WTC11 (cell line): ENCODE measurements at regions not wholly inside any gene's neighbourhood (a gene's known extent, or its start where the extent isn't known, plus 50 kb on each side); places are given as distances from the start of the nearest gene placed in this dataset.

ENCODE experiments used
- ATAC-seq: fragments of 200-7000 bp; cut with Tn5 transposase; 2 replicates; pipeline ENCODE4 v1.10.0; 2021; ENCODE audit warnings: mild to moderate bottlenecking, moderate library complexity
- CTCF ChIA-PET: fragments of 300-600 bp; sonication (Branson Sonifier 250); formaldehyde crosslinking; loops from one replicate; lab custom pipeline; 2021; ENCODE audit warnings: antibody characterized with exemption; lab: Charles Lee
- POLR2A ChIA-PET: fragments of 350-600 bp; sonication (Branson Sonifier 250); formaldehyde crosslinking; loops from one replicate; lab custom pipeline; 2021; ENCODE audit warnings: antibody characterized with exemption; lab: Charles Lee
- DNase-seq: peaks from one replicate; pipeline ENCODE4 v3.0.0; 2021; ENCODE audit warnings: low spot score
- H3K27ac Mint-ChIP-seq: 2 replicates; pipeline ENCODE4 v1.8.0; 2021; ENCODE audit warnings: mixed read lengths
- H3K27me3 Mint-ChIP-seq: 2 replicates; pipeline ENCODE4 v1.8.0; 2021; ENCODE audit warnings: low read depth, mild to moderate bottlenecking, moderate library complexity, mixed read lengths
- H3K36me3 Mint-ChIP-seq: 2 replicates; pipeline ENCODE4 v1.8.0; 2021; ENCODE audit warnings: mixed read lengths
- H3K4me1 Mint-ChIP-seq: 2 replicates; pipeline ENCODE4 v1.8.0; 2022; ENCODE audit warnings: mixed read lengths
- H3K4me3 Mint-ChIP-seq: 2 replicates; pipeline ENCODE4 v1.8.0; 2021; ENCODE audit warnings: mild to moderate bottlenecking, moderate library complexity, mixed read lengths
- H3K9me3 Mint-ChIP-seq: 2 replicates; pipeline ENCODE4 v1.8.0; 2021; ENCODE audit warnings: mixed read lengths
- CBFB ChIP-seq: sonication (generic); formaldehyde crosslinking; IDR thresholded peaks from 2 replicates; pipeline ENCODE4 v1.8.1; 2022; ENCODE audit warnings: mild to moderate bottlenecking, low read depth, missing genetic modification reagents
- EMX1 ChIP-seq: fragments of 250-450 bp; sonication (Bioruptor Pico); IDR thresholded peaks from 2 replicates; pipeline ENCODE4 v1.8.0; 2021; ENCODE audit warnings: mild to moderate bottlenecking
- JAZF1 ChIP-seq: fragments of 250-450 bp; sonication (Bioruptor Pico); IDR thresholded peaks from 2 replicates; pipeline ENCODE4 v1.9.0; 2021; ENCODE audit warnings: moderate library complexity, mild to moderate bottlenecking, inconsistent platforms
- MXD4 ChIP-seq: fragments of 250-450 bp; sonication (Bioruptor Pico); IDR thresholded peaks from 2 replicates; pipeline ENCODE4 v1.8.0; 2021; ENCODE audit warnings: mild to moderate bottlenecking, moderate library complexity, borderline replicate concordance
- PRRX2 ChIP-seq: fragments of 250-450 bp; sonication (Bioruptor Pico); IDR thresholded peaks from 2 replicates; pipeline ENCODE4 v1.8.0; 2021; ENCODE audit warnings: mild to moderate bottlenecking
- SMAD3 ChIP-seq: sonication (generic); formaldehyde crosslinking; IDR thresholded peaks from 2 replicates; pipeline ENCODE4 v1.8.0; 2022; ENCODE audit warnings: missing genetic modification reagents, mild to moderate bottlenecking, borderline replicate concordance
- ZBTB21 ChIP-seq: sonication (generic); formaldehyde crosslinking; IDR thresholded peaks from 2 replicates; pipeline ENCODE4 v1.8.1; 2023; ENCODE audit warnings: mild to moderate bottlenecking, missing genetic modification reagents, borderline replicate concordance
- ZNF219 ChIP-seq: sonication (generic); formaldehyde crosslinking; IDR thresholded peaks from 2 replicates; pipeline ENCODE4 v1.8.0; 2023; ENCODE audit warnings: missing genetic modification reagents, mild to moderate bottlenecking, borderline replicate concordance
- ZSCAN18 ChIP-seq: fragments of 250-450 bp; sonication (Bioruptor Pico); IDR thresholded peaks from 2 replicates; pipeline ENCODE4 v2.1.2; 2022; ENCODE audit warnings: mild to moderate bottlenecking, moderate library complexity
- TF ChIP-seq, protein P1 (sequence below): sonication (generic); formaldehyde crosslinking; IDR thresholded peaks from 2 replicates; pipeline ENCODE4 v1.8.0; 2022; ENCODE audit warnings: missing genetic modification reagents
- TF ChIP-seq, protein P2 (sequence below): sonication (generic); formaldehyde crosslinking; IDR thresholded peaks from 2 replicates; pipeline ENCODE4 v1.8.1; 2023; ENCODE audit warnings: mild to moderate bottlenecking, missing genetic modification reagents, borderline replicate concordance
- TF ChIP-seq, protein P3 (sequence below): sonication (generic); formaldehyde crosslinking; conservative IDR thresholded peaks from 2 replicates; pipeline ENCODE4 v1.8.1; 2022; ENCODE audit warnings: mild to moderate bottlenecking, missing genetic modification reagents

DNA sequence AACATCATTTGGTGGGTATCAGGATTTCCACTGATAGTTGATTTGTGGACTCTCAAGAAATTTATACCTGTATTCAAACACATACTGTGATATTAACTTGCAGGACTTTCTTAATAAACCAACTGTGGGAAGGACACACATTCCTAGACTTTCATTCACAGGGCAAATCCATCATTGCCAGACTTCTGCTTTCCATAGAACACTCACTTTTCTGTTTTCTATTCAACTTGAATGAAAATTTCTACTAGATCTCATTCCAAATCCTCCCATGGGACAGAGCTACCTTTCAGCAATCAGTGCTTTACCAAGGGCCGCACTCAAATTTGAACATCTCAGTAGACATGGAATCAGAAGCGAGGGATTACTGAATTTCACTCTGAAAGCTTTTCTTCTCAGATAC, 612.5 kb downstream of the IRS1 start (continued):
- TF ChIP-seq, protein P1, sequence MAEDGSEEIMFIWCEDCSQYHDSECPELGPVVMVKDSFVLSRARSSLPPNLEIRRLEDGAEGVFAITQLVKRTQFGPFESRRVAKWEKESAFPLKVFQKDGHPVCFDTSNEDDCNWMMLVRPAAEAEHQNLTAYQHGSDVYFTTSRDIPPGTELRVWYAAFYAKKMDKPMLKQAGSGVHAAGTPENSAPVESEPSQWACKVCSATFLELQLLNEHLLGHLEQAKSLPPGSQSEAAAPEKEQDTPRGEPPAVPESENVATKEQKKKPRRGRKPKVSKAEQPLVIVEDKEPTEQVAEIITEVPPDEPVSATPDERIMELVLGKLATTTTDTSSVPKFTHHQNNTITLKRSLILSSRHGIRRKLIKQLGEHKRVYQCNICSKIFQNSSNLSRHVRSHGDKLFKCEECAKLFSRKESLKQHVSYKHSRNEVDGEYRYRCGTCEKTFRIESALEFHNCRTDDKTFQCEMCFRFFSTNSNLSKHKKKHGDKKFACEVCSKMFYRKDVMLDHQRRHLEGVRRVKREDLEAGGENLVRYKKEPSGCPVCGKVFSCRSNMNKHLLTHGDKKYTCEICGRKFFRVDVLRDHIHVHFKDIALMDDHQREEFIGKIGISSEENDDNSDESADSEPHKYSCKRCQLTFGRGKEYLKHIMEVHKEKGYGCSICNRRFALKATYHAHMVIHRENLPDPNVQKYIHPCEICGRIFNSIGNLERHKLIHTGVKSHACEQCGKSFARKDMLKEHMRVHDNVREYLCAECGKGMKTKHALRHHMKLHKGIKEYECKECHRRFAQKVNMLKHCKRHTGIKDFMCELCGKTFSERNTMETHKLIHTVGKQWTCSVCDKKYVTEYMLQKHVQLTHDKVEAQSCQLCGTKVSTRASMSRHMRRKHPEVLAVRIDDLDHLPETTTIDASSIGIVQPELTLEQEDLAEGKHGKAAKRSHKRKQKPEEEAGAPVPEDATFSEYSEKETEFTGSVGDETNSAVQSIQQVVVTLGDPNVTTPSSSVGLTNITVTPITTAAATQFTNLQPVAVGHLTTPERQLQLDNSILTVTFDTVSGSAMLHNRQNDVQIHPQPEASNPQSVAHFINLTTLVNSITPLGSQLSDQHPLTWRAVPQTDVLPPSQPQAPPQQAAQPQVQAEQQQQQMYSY (CRISPR knock-in tag) = no peak
- no peak for TF ChIP-seq MXD4
- TF ChIP-seq EMX1 (CRISPR knock-in tag) = no peak

GRCh38 chr2:226185616-226186211, 613.9 kb downstream of the IRS1 start:
- Mint-ChIP-seq H3K27ac (no peak overlapping the region), H3K9me3 (no peaks in the 10 kb centered on the region), H3K4me1 (peaks cover 15% of the 10 kb centered on the region), H3K36me3 (no peaks in the 10 kb centered on the region), H3K27me3 (no peaks in the 10 kb centered on the region), H3K4me3 (no peak overlapping the region)
- DNase-seq = no peak
- ChIA-PET POLR2A (interaction anchor here (0.6 kb wide), 1 partner anchor 211 kb away, joined by 3 read pairs; no protein-coding TSS in a partner anchor), CTCF (no interaction called here)
- TF ChIP-seq PRRX2 (CRISPR knock-in tag) = no peak
- TF ChIP-seq, protein P1 (CRISPR knock-in tag) = no peak
- TF ChIP-seq ZNF219 = no peak
- TF ChIP-seq SMAD3 = no peak
- TF ChIP-seq JAZF1 (CRISPR knock-in tag) = no peak
- peak; percentile 16; the same call in 1 of the 2 replicates for ATAC-seq

DNA sequence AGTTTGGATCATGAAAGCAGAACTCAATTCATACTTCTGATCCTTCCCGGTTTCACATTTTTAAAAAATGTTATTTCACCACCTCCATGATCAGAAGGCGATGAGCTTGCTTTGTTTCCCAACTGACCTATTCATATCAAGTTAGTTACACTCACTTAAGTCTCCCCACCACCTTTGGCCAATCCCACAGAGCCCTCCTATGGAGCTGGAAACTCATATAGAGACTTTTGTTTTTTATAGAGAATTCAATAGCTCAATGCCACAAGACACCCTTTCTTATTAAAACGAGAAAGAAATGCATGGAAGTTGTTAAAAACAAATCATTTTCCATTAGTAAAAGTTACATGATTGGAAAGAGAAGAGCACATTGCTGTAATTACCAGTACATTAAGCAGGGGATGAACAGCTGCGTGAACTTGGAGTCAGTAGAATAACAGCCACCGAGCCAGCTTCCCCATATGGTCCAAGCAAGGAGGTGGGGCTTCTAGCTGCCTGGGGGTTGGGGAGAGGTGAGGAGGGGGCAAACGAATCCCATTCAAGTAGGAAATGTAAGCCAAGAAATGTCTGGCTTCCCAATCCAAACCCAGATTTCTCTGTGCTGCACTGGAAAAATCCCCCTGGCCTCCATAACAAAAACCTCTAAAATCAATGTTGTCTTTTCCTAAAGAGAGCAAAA, 614.5 kb downstream of the IRS1 start:
- ChIA-PET POLR2A (no interaction called here), CTCF (interaction anchor here (1.1 kb wide), 1 partner anchor 31 kb away, joined by 3 read pairs; no protein-coding TSS in a partner anchor)
- no peaks in the 10 kb centered on the region for H3K36me3 Mint-ChIP-seq
- no peak overlapping the region for H3K4me3 Mint-ChIP-seq
- DNase-seq = peak; percentile 10
- H3K27me3 Mint-ChIP-seq = no peaks in the 10 kb centered on the region
- H3K4me1 Mint-ChIP-seq = peaks cover 15% of the 10 kb centered on the region
- no peaks in the 10 kb centered on the region for H3K9me3 Mint-ChIP-seq
- ATAC-seq = peak; percentile 63
- H3K27ac Mint-ChIP-seq = no peak overlapping the region
- TF ChIP-seq, protein P2, sequence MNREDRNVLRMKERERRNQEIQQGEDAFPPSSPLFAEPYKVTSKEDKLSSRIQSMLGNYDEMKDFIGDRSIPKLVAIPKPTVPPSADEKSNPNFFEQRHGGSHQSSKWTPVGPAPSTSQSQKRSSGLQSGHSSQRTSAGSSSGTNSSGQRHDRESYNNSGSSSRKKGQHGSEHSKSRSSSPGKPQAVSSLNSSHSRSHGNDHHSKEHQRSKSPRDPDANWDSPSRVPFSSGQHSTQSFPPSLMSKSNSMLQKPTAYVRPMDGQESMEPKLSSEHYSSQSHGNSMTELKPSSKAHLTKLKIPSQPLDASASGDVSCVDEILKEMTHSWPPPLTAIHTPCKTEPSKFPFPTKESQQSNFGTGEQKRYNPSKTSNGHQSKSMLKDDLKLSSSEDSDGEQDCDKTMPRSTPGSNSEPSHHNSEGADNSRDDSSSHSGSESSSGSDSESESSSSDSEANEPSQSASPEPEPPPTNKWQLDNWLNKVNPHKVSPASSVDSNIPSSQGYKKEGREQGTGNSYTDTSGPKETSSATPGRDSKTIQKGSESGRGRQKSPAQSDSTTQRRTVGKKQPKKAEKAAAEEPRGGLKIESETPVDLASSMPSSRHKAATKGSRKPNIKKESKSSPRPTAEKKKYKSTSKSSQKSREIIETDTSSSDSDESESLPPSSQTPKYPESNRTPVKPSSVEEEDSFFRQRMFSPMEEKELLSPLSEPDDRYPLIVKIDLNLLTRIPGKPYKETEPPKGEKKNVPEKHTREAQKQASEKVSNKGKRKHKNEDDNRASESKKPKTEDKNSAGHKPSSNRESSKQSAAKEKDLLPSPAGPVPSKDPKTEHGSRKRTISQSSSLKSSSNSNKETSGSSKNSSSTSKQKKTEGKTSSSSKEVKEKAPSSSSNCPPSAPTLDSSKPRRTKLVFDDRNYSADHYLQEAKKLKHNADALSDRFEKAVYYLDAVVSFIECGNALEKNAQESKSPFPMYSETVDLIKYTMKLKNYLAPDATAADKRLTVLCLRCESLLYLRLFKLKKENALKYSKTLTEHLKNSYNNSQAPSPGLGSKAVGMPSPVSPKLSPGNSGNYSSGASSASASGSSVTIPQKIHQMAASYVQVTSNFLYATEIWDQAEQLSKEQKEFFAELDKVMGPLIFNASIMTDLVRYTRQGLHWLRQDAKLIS (CRISPR knock-in tag) = no peak
- TF ChIP-seq, protein P1 (CRISPR knock-in tag) = no peak
- TF ChIP-seq CBFB (CRISPR knock-in tag) (no peak), ZBTB21 (CRISPR knock-in tag) (no peak), ZSCAN18 (CRISPR knock-in tag) (no peak)
- TF ChIP-seq, protein P3, sequence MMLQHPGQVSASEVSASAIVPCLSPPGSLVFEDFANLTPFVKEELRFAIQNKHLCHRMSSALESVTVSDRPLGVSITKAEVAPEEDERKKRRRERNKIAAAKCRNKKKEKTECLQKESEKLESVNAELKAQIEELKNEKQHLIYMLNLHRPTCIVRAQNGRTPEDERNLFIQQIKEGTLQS (CRISPR knock-in tag) = no peak
